IMR-90 (cell line): ENCODE measurements at regions not wholly inside any gene's neighbourhood (a gene's known extent, or its start where the extent isn't known, plus 50 kb on each side); places are given as distances from the start of the nearest gene placed in this dataset.

ENCODE experiments used
- ATAC-seq: fragments of 200-7000 bp; cut with Tn5 transposase; 2 replicates; pipeline ENCODE4 v1.9.1; 2020; ENCODE audit warnings: low read depth, mild to moderate bottlenecking, moderate library complexity
- BruUV-seq: library from RNA; stranded (reverse); fragments of 400-500 nt; replicated peaks from 2 replicates; lab custom pipeline; 2021; lab: Mats Ljungman, UMichigan
- CTCF ChIA-PET: fragments of 300-600 bp; formaldehyde crosslinking; extraction: SDS; loops from one replicate; lab custom pipeline; 2021; ENCODE audit warnings: antibody characterized with exemption; lab: Yijun Ruan, JAX
- POLR2A ChIA-PET: fragments of 300-600 bp; sonication (Branson Sonifier 250); formaldehyde crosslinking; loops from one replicate; lab custom pipeline; 2022; ENCODE audit warnings: antibody characterized with exemption; ENCODE audit not compliant: unreplicated experiment; lab: Charles Lee
- DNase-seq: peaks from one replicate; pipeline ENCODE4 v3.0.0; 2013
- H2AFZ ChIP-seq: replicated peaks from 2 replicates; pipeline ENCODE3; 2013; ENCODE audit warnings: low read length, mild to moderate bottlenecking; ENCODE audit not compliant: poor library complexity
- H2AK5ac ChIP-seq: 2 replicates; pipeline ENCODE4 v1.6.1; 2013; ENCODE audit warnings: low read depth, low read length, inconsistent platforms
- H2AK9ac ChIP-seq: replicated peaks from 2 replicates; pipeline ENCODE3; 2013; ENCODE audit warnings: mild to moderate bottlenecking, low read depth, low read length, moderate library complexity; ENCODE audit not compliant: poor library complexity
- H2BK120ac ChIP-seq: 2 replicates; pipeline ENCODE4 v1.6.1; 2013; ENCODE audit warnings: low read depth, low read length, inconsistent platforms
- H2BK15ac ChIP-seq: 3 replicates; pipeline ENCODE4 v1.6.1; 2013; ENCODE audit warnings: low read depth, low read length, inconsistent platforms
- H2BK20ac ChIP-seq: 2 replicates; pipeline ENCODE4 v1.6.1; 2013; ENCODE audit warnings: low read depth, mild to moderate bottlenecking, inconsistent platforms, low read length, moderate library complexity
- H2BK5ac ChIP-seq: 2 replicates; pipeline ENCODE4 v1.6.1; 2013; ENCODE audit warnings: mild to moderate bottlenecking, low read depth, low read length, inconsistent platforms; ENCODE audit not compliant: poor library complexity, severe bottlenecking
- H3K14ac ChIP-seq: replicated peaks from 2 replicates; pipeline ENCODE4 v1.6.1; 2013; ENCODE audit warnings: low read depth, low read length, inconsistent platforms
- H3K18ac ChIP-seq: 2 replicates; pipeline ENCODE4 v1.6.1; 2013; ENCODE audit warnings: low read depth, low read length, control low read depth
- H3K23ac ChIP-seq: 2 replicates; pipeline ENCODE4 v1.6.1; 2013; ENCODE audit warnings: low read depth, low read length, inconsistent platforms
- H3K27ac ChIP-seq: 2 replicates; pipeline ENCODE4 v1.5.1; 2013; ENCODE audit warnings: mild to moderate bottlenecking, control low read depth, low read length; ENCODE audit not compliant: insufficient read depth
- H3K27me3 ChIP-seq: 2 replicates; pipeline ENCODE4 v1.6.1; 2013; ENCODE audit warnings: low read length; ENCODE audit not compliant: control insufficient read depth, insufficient read depth
- H3K36me3 ChIP-seq: 2 replicates; pipeline ENCODE4 v1.6.1; 2013; ENCODE audit warnings: low read length, mixed read lengths; ENCODE audit not compliant: control insufficient read depth, insufficient read depth
- H3K4ac ChIP-seq: 2 replicates; pipeline ENCODE4 v1.6.1; 2013; ENCODE audit warnings: low read depth, low read length, inconsistent platforms
- H3K4me1 ChIP-seq: 2 replicates; pipeline ENCODE4 v1.6.1; 2013; ENCODE audit warnings: low read length, mixed read lengths; ENCODE audit not compliant: control insufficient read depth, insufficient read depth
- H3K4me2 ChIP-seq: 2 replicates; pipeline ENCODE4 v1.6.1; 2013; ENCODE audit warnings: low read depth, mild to moderate bottlenecking, control low read depth, low read length, moderate library complexity
- H3K4me3 ChIP-seq: 2 replicates; pipeline ENCODE4 v1.5.1; 2013; ENCODE audit warnings: low read depth, mild to moderate bottlenecking, control low read depth, low read length, moderate library complexity; ENCODE audit not compliant: insufficient read depth
- H3K56ac ChIP-seq: 2 replicates; pipeline ENCODE4 v1.6.1; 2013; ENCODE audit warnings: low read length, inconsistent platforms; ENCODE audit not compliant: insufficient read depth; ENCODE audit errors: extremely low read depth
- H3K79me1 ChIP-seq, 2 experiments: 2 replicates each; pipeline ENCODE4 v1.6.1; 2013; ENCODE audit warnings: low read length in 2 of 2, inconsistent platforms in 1 of 2, low read depth in 1 of 2
- H3K9ac ChIP-seq: 2 replicates; pipeline ENCODE4 v1.6.1; 2013; ENCODE audit warnings: low read depth, low read length, control low read depth
- H3K9me1 ChIP-seq: 2 replicates; pipeline ENCODE4 v1.6.1; 2013; ENCODE audit warnings: low read length, inconsistent platforms; ENCODE audit not compliant: insufficient read depth
- H3K9me3 ChIP-seq: 2 replicates; pipeline ENCODE4 v1.6.1; 2013; ENCODE audit warnings: low read length; ENCODE audit not compliant: control insufficient read depth, insufficient read depth
- H4K20me1 ChIP-seq: 2 replicates; pipeline ENCODE4 v1.6.1; 2013; ENCODE audit warnings: low read length, inconsistent platforms; ENCODE audit not compliant: insufficient read depth
- H4K5ac ChIP-seq: 2 replicates; pipeline ENCODE4 v1.6.1; 2013; ENCODE audit warnings: mild to moderate bottlenecking, low read depth, low read length, control low read depth
- H4K8ac ChIP-seq, 2 experiments: 2 replicates each; pipeline ENCODE4 v1.6.1; 2013; ENCODE audit warnings: low read depth in 2 of 2, low read length in 2 of 2, control low read depth in 1 of 2, inconsistent platforms in 1 of 2
- H4K91ac ChIP-seq: 2 replicates; pipeline ENCODE4 v1.6.1; 2013; ENCODE audit warnings: low read depth, low read length, inconsistent platforms; ENCODE audit not compliant: insufficient read depth
- POLR2A ChIP-seq: IDR thresholded peaks from 2 replicates; pipeline ENCODE4 v1.6.1; 2012; ENCODE audit warnings: mild to moderate bottlenecking, low read depth, low read length
- RAD21 ChIP-seq: IDR thresholded peaks from 2 replicates; pipeline ENCODE4 v1.6.1; 2012; ENCODE audit warnings: low read length, improper control_type of control experiment
- WGBS, 2 experiments: methylation state at CpG; one replicate each; pipeline versions ENCODE4 v1.1.5 to v1.1.7; 2013; ENCODE audit warnings: missing lambda C conversion rate in 2 of 2; ENCODE audit not compliant: insufficient read length in 1 of 2; ENCODE audit errors: extremely low coverage in 2 of 2; 5-methylcytosine and 5-hydroxymethylcytosine counted together
- dilution Hi-C: fragments of 300-500 bp; cut with HindIII; formaldehyde crosslinking; loops from one replicate; pipeline ENCODE4 v1.14.3; 2018; ENCODE audit warnings: low sequenced_read_pairs; ENCODE audit not compliant: unreplicated experiment
- in situ Hi-C: fragments of 300-500 bp; cut with MboI; formaldehyde crosslinking; loops from 3 replicates; pipeline ENCODE4 v1.14.3; 2019; ENCODE audit warnings: low sequenced_read_pairs, inconsistent platforms, mixed read lengths
- intact Hi-C: fragments of 100-400 bp; cut with micrococcal nuclease; formaldehyde crosslinking; loops from 2 replicates; pipeline ENCODE4 v1.10.0; 2022

GRCh38 chr12:127245009-127245408 lies 1022.0 kb upstream of the TMEM132C start:
- TF ChIP-seq RAD21, result no peak
- no peak for TF ChIP-seq POLR2A
- no peak overlapping the region for H2AK5ac ChIP-seq
- no peaks in the 10 kb centered on the region for H3K36me3 ChIP-seq
- no peak overlapping the region for H2BK20ac ChIP-seq
- H3K23ac ChIP-seq, result no peak overlapping the region
- H3K4me3 ChIP-seq, result no peak overlapping the region
- DNase-seq (peak; percentile 17), ATAC-seq (no peak)
- no peak overlapping the region for H4K8ac ChIP-seq
- H2BK15ac ChIP-seq, result no peak overlapping the region
- peak overlapping the region; percentile 32 for H2BK5ac ChIP-seq
- H4K91ac ChIP-seq, result no peak overlapping the region
- peaks cover 2% of the 10 kb centered on the region; the same call in 1 of the 2 replicates for H3K9me3 ChIP-seq
- no peak overlapping the region; the same call in 1 of the 2 replicates for H3K18ac ChIP-seq
- no peak overlapping the region for H2AK9ac ChIP-seq
- H3K79me1 ChIP-seq, result no peaks in the 10 kb centered on the region
- H3K56ac ChIP-seq, result no peak overlapping the region
- WGBS, 2 experiments, result no CpG with 5 or more reads among the region's 1 CpG
- intact Hi-C loops, result no loop called here
- H2BK120ac ChIP-seq, result no peak overlapping the region
- H3K4me1 ChIP-seq, result no peaks in the 10 kb centered on the region
- no peaks in the 10 kb centered on the region for H3K27me3 ChIP-seq
- POLR2A ChIA-PET, result no interaction called here
- no peak overlapping the region for H3K4me2 ChIP-seq
- no TSS peak for BruUV-seq
- dilution Hi-C loops, result no loop called here
- no peak overlapping the region for H3K4ac ChIP-seq
- no peak overlapping the region for H3K9ac ChIP-seq
- no peak overlapping the region for H3K27ac ChIP-seq
- in situ Hi-C loops, result no loop called here
- CTCF ChIA-PET, result no interaction called here
- no peaks in the 10 kb centered on the region for H4K20me1 ChIP-seq
- no peak overlapping the region for H2AFZ ChIP-seq
- H3K14ac ChIP-seq, result no peak overlapping the region
- H4K5ac ChIP-seq, result no peak overlapping the region
- no peaks in the 10 kb centered on the region for H3K9me1 ChIP-seq
